ENCODE measurements at regions not wholly inside any gene's neighbourhood (a gene's known extent, or its start where the extent isn't known, plus 50 kb on each side); places are given as distances from the start of the nearest gene placed in this dataset.

DNA sequence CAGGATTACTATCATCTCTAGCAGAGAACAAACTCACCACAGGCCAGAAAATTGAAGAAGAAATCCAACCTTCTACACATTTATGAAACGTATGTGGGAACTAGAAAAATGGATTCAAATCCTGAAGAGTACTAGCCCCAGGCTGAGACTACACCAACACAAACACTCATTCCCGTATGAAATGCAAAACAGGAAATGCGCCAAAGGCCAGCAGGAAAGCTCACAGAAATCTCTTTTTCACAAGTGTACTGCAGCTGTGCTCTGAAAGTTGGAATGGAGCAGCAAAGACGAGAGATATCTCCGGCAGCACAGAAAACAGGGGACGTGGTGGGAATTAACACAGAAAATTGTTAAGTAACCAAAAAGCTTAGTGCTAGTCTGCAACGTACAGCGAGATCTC lies 913.5 kb downstream of the TDRD15 start:
- no peaks in the 10 kb centered on the region for H3K4me1 ChIP-seq
- ChIA-PET CTCF (no interaction called here), POLR2A (no interaction called here)
- no peak overlapping the region for H3K27ac ChIP-seq
- H3K4me2 ChIP-seq: no peak overlapping the region
- no peaks in the 10 kb centered on the region; the same call in 2 of the 3 replicates for H3K9me3 ChIP-seq
- TF ChIP-seq, protein P1, sequence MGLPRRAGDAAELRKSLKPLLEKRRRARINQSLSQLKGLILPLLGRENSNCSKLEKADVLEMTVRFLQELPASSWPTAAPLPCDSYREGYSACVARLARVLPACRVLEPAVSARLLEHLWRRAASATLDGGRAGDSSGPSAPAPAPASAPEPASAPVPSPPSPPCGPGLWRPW (IDR thresholded peaks at IDR 0.05): no peak
- TF ChIP-seq CHD4 (IDR thresholded peaks at IDR 0.05; ENCODE audit: borderline replicate concordance) (no peak), POLR2A (IDR thresholded peaks at IDR 0.05; ENCODE audit: low read length) (no peak), FOSL2 (IDR thresholded peaks at IDR 0.05) (no peak), FOSL2 (CRISPR knock-in tag; IDR thresholded peaks at IDR 0.05) (no peak), EP300 (IDR thresholded peaks at IDR 0.05) (no peak), MYC (IDR thresholded peaks at IDR 0.05; ENCODE audit: borderline replicate concordance, low read length) (no peak), CBX2 (IDR thresholded peaks at IDR 0.05; ENCODE audit: borderline replicate concordance, low read depth) (no peak), FOSB (CRISPR knock-in tag; IDR thresholded peaks at IDR 0.05) (no peak)
- TF ChIP-seq, protein P2, sequence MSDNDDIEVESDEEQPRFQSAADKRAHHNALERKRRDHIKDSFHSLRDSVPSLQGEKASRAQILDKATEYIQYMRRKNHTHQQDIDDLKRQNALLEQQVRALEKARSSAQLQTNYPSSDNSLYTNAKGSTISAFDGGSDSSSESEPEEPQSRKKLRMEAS (IDR thresholded peaks at IDR 0.05): no peak
- 4% methylated on average over 8 of the region's 8 CpGs for WGBS (ENCODE audit: missing lambda C conversion rate)
- ATAC-seq (no peak), DNase-seq (ENCODE audit: low read depth in 1 of 2, low spot score in 1 of 2) (no peak), FAIRE-seq (no peak)
- H3K4me3 ChIP-seq: no peak overlapping the region

DNA sequence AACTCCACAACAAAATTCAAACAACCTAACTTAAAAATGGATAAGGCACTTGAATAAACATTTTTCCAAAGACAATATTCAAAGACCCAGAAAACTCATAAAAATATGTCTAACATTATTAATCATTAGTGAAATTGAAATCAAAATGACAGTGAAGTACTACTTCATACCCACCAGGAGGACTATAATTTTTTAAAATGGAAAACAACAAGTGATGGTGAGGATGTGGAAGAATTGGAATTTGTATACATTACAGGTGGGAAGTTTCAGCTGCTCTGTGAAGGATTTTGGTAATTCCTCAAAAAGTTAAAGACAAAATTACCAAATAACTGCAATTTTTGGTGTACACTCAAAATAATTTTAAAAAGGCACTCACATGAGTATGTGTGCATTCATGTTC lies 920.0 kb downstream of the TDRD15 start:
- no peak overlapping the region for H3K4me3 ChIP-seq
- POLR2A ChIA-PET: no interaction called here
- ATAC-seq (no peak), FAIRE-seq (no peak), DNase-seq (ENCODE audit: low read depth in 1 of 2, low spot score in 1 of 2) (no peak)
- no peaks in the 10 kb centered on the region for H3K4me1 ChIP-seq
- TF ChIP-seq JUNB (IDR thresholded peaks at IDR 0.05): no peak
- TF ChIP-seq CEBPB (IDR thresholded peaks at IDR 0.05): no peak
- no peak for TF ChIP-seq NPAS2 (CRISPR knock-in tag; IDR thresholded peaks at IDR 0.05; ENCODE audit: borderline replicate concordance)
- no peak for TF ChIP-seq NFE2L2 (conservative IDR thresholded peaks at IDR 0.05; ENCODE audit: low read length)
- H3K4me2 ChIP-seq: no peak overlapping the region
- CTCF ChIA-PET: no interaction called here
- no peaks in the 10 kb centered on the region; the same call in 1 of the 3 replicates for H3K9me3 ChIP-seq
- H3K27ac ChIP-seq: no peak overlapping the region

DNA sequence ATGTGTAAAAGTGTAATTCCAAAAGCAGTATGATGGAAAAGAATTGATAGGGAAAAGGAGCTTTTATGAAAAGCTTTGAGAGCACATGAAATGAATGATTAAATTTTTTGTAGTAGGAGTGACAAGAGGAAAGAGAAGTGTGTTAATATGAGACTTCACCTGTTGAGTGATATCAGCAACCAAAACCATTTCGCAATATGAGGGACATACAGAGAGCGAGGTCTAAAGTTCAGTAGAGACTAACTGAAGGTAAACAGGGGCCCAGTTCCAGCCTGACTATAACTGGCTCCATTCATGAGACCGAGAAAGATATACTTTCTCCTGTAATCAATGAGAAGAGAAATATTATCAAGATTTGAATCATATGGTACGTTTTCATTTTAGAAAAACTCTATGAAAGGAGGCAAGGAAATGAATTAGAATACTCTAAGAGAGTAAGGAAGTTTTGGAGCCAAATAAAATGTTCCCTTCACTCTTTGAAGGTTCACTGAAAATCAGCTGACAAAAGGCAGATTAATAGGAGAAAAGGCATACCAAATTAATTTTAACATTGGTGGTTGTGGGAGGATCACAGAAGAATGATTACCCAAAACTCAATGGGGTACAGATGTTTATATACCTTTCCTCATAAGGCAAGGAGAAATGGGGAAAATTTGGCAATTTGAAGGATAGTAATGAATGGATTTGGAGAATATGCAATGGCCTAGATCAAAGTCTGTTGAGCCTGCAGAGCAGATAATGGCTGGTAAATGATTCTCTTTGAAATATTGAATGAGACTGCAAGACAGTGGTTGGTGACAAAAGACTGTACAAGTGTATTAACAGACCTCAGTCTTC lies 932.2 kb downstream of the TDRD15 start:
- H3K4me1 ChIP-seq: no peaks in the 10 kb centered on the region
- CTCF ChIA-PET: no interaction called here
- ATAC-seq (no peak), FAIRE-seq (no peak), DNase-seq (ENCODE audit: low read depth in 1 of 2, low spot score in 1 of 2) (no peak)
- POLR2A ChIA-PET: no interaction called here
- no peak overlapping the region for H3K4me3 ChIP-seq
- no peak overlapping the region for H3K27ac ChIP-seq
- TF ChIP-seq NPAS2 (CRISPR knock-in tag; IDR thresholded peaks at IDR 0.05; ENCODE audit: borderline replicate concordance) (no peak), CEBPB (IDR thresholded peaks at IDR 0.05) (peak in 1 of 2 experiments; percentile 25; a peak in 1 of 4 replicates)
- 18% methylated on average over 4 of the region's 4 CpGs for WGBS (ENCODE audit: missing lambda C conversion rate)
- H3K9me3 ChIP-seq: peaks cover 3% of the 10 kb centered on the region; the same call in 1 of the 3 replicates
- H3K4me2 ChIP-seq: no peak overlapping the region

DNA sequence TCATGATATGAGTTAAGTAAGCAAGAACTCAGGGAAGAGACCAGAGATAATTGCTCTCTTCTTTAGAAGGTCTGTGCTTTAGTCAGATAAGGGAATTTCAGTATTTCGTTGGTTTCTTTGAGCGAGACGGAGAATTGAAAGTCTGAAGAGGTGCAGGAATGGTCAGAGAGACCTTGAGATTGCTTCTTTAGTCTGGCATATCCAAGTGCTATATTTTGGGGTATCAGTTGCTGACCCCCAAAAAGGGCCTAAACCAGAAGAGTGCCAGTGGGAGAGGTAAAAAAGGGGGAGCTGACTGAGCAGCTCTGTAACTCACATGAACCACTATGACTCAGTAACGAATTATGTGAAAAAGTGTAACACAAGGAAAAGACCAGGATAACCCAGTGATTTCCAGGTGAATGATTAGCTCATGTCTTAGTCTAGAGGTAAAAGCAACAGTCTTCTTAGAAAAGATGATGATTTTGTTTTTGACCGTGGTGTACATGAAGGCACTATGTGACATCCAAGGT lies 932.9 kb downstream of the TDRD15 start:
- DNase-seq (ENCODE audit: low read depth in 1 of 2, low spot score in 1 of 2) (no peak), ATAC-seq (no peak), FAIRE-seq (no peak)
- peaks cover 3% of the 10 kb centered on the region; the same call in 1 of the 3 replicates for H3K9me3 ChIP-seq
- H3K4me2 ChIP-seq: no peak overlapping the region
- H3K4me1 ChIP-seq: no peaks in the 10 kb centered on the region
- 32% methylated on average over 5 of the region's 5 CpGs for WGBS (ENCODE audit: missing lambda C conversion rate)
- CTCF ChIA-PET: no interaction called here
- no peak overlapping the region for H3K27ac ChIP-seq
- no peak overlapping the region for H3K4me3 ChIP-seq
- TF ChIP-seq KDM1A (IDR thresholded peaks at IDR 0.05; ENCODE audit: low read depth) (no peak), CBX2 (IDR thresholded peaks at IDR 0.05; ENCODE audit: borderline replicate concordance, low read depth) (no peak), CBX8 (IDR thresholded peaks at IDR 0.05) (no peak), NR3C1 (IDR thresholded peaks at IDR 0.05) (no peak), FOSB (CRISPR knock-in tag; IDR thresholded peaks at IDR 0.05) (no peak), TP53 (CRISPR knock-in tag; IDR thresholded peaks at IDR 0.05) (no peak), RCOR1 (IDR thresholded peaks at IDR 0.05; ENCODE audit: low read depth, low read length) (no peak), RFX5 (IDR thresholded peaks at IDR 0.05) (no peak)
- TF ChIP-seq, protein P3, sequence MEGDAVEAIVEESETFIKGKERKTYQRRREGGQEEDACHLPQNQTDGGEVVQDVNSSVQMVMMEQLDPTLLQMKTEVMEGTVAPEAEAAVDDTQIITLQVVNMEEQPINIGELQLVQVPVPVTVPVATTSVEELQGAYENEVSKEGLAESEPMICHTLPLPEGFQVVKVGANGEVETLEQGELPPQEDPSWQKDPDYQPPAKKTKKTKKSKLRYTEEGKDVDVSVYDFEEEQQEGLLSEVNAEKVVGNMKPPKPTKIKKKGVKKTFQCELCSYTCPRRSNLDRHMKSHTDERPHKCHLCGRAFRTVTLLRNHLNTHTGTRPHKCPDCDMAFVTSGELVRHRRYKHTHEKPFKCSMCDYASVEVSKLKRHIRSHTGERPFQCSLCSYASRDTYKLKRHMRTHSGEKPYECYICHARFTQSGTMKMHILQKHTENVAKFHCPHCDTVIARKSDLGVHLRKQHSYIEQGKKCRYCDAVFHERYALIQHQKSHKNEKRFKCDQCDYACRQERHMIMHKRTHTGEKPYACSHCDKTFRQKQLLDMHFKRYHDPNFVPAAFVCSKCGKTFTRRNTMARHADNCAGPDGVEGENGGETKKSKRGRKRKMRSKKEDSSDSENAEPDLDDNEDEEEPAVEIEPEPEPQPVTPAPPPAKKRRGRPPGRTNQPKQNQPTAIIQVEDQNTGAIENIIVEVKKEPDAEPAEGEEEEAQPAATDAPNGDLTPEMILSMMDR (IDR thresholded peaks at IDR 0.05): no peak
- TF ChIP-seq, protein P4, sequence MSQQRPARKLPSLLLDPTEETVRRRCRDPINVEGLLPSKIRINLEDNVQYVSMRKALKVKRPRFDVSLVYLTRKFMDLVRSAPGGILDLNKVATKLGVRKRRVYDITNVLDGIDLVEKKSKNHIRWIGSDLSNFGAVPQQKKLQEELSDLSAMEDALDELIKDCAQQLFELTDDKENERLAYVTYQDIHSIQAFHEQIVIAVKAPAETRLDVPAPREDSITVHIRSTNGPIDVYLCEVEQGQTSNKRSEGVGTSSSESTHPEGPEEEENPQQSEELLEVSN (IDR thresholded peaks at IDR 0.05; ENCODE audit: borderline replicate concordance, low read depth): no peak
- TF ChIP-seq, protein P5, sequence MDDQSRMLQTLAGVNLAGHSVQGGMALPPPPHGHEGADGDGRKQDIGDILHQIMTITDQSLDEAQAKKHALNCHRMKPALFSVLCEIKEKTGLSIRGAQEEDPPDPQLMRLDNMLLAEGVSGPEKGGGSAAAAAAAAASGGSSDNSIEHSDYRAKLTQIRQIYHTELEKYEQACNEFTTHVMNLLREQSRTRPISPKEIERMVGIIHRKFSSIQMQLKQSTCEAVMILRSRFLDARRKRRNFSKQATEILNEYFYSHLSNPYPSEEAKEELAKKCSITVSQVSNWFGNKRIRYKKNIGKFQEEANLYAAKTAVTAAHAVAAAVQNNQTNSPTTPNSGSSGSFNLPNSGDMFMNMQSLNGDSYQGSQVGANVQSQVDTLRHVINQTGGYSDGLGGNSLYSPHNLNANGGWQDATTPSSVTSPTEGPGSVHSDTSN (IDR thresholded peaks at IDR 0.05): no peak
- POLR2A ChIA-PET: no interaction called here
